KMS-11 (cell line): ENCODE measurements at regions not wholly inside any gene's neighbourhood (a gene's known extent, or its start where the extent isn't known, plus 50 kb on each side); places are given as distances from the start of the nearest gene placed in this dataset.

ENCODE experiments used
- H2AFZ ChIP-seq: fragments of 200-600 bp; sonication (generic); 2 replicates; pipeline ENCODE4 v1.6.1; 2016; ENCODE audit warnings: antibody characterized with exemption, mixed run types, low read depth
- H3K27ac ChIP-seq: fragments of 200-600 bp; sonication (generic); 2 replicates; pipeline ENCODE4 v1.6.1; 2016; ENCODE audit warnings: mild to moderate bottlenecking, mixed run types
- H3K27me3 ChIP-seq: fragments of 200-600 bp; sonication (generic); 2 replicates; pipeline ENCODE4 v1.6.1; 2017; ENCODE audit warnings: mild to moderate bottlenecking, low read depth, mixed run types, moderate library complexity; ENCODE audit not compliant: insufficient read depth
- H3K36me3 ChIP-seq: fragments of 200-600 bp; sonication (generic); 2 replicates; pipeline ENCODE4 v1.6.1; 2017; ENCODE audit warnings: mild to moderate bottlenecking, mixed run types; ENCODE audit not compliant: insufficient read depth
- H3K4me1 ChIP-seq: fragments of 200-600 bp; sonication (generic); 2 replicates; pipeline ENCODE4 v1.6.1; 2016; ENCODE audit warnings: mild to moderate bottlenecking, low read depth, mixed run types; ENCODE audit not compliant: poor library complexity, severe bottlenecking
- H3K4me2 ChIP-seq: fragments of 200-600 bp; sonication (generic); 2 replicates; pipeline ENCODE4 v1.7.0; 2016; ENCODE audit warnings: mild to moderate bottlenecking, mixed run types
- H3K4me3 ChIP-seq: fragments of 200-600 bp; sonication (generic); IDR thresholded peaks from 2 replicates; pipeline ENCODE4 v1.6.1; 2017; ENCODE audit warnings: low read depth, low read length, mixed read lengths; ENCODE audit not compliant: insufficient read depth
- H3K79me2 ChIP-seq: fragments of 200-600 bp; sonication (generic); 2 replicates; pipeline ENCODE4 v1.6.1; 2016; ENCODE audit warnings: low read depth, mixed run types; ENCODE audit not compliant: insufficient read depth
- H3K9ac ChIP-seq: fragments of 200-600 bp; sonication (generic); 2 replicates; pipeline ENCODE4 v1.6.1; 2016; ENCODE audit warnings: mild to moderate bottlenecking, mixed run types
- H4K20me1 ChIP-seq: fragments of 200-600 bp; sonication (generic); 2 replicates; pipeline ENCODE4 v1.6.1; 2016; ENCODE audit warnings: mild to moderate bottlenecking, mixed run types; ENCODE audit not compliant: insufficient read depth
- TF ChIP-seq, protein P1 (sequence below): fragments of 200-600 bp; sonication (generic); conservative IDR thresholded peaks from 2 replicates; pipeline ENCODE4 v1.6.1; 2017; ENCODE audit warnings: low read depth, mild to moderate bottlenecking, antibody characterized with exemption, low read length, moderate library complexity, mixed read lengths

DNA sequence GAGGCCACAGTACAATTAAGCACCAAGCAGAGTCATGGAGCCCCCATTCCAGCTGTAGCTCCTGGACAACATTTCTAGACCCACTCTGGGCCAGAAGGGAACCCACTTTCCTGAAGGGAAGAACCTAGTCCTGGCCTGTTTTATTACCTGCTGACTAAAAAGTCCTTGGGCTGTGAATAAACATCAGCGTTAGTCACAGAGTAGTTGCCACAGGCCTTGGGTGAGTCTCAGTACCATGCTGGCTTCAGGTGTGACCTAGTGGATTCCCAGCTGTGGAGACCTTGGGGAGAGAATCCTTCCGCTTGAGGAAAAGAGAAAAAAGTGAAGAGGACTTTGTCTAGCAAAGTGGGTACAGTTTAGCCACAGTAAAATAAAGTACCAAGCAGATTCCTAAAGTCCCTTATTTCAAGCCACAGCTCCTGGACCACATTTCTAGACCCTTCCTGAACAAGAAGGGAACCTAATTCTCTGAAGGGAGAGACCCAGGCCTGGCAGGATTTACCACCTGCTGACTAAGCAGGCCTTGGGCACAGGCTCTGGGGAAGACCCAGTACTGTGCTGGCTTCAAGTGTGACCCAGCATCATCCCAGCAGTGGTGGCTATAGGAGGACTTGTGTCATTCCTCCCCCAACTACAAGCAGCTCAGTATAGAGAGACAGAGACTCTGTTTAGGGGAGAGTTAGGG, 118.3 kb upstream of the KCNH8 start:
- H2AFZ ChIP-seq: no peak overlapping the region
- H3K4me3 ChIP-seq: no peak overlapping the region
- H3K36me3 ChIP-seq: no peaks in the 10 kb centered on the region
- no peak overlapping the region for H3K4me2 ChIP-seq
- no peaks in the 10 kb centered on the region for H3K27me3 ChIP-seq
- no peaks in the 10 kb centered on the region for H3K4me1 ChIP-seq
- H4K20me1 ChIP-seq: no peaks in the 10 kb centered on the region
- H3K9ac ChIP-seq: no peak overlapping the region
- no peaks in the 10 kb centered on the region for H3K79me2 ChIP-seq
- H3K27ac ChIP-seq: no peak overlapping the region
- TF ChIP-seq, protein P1, sequence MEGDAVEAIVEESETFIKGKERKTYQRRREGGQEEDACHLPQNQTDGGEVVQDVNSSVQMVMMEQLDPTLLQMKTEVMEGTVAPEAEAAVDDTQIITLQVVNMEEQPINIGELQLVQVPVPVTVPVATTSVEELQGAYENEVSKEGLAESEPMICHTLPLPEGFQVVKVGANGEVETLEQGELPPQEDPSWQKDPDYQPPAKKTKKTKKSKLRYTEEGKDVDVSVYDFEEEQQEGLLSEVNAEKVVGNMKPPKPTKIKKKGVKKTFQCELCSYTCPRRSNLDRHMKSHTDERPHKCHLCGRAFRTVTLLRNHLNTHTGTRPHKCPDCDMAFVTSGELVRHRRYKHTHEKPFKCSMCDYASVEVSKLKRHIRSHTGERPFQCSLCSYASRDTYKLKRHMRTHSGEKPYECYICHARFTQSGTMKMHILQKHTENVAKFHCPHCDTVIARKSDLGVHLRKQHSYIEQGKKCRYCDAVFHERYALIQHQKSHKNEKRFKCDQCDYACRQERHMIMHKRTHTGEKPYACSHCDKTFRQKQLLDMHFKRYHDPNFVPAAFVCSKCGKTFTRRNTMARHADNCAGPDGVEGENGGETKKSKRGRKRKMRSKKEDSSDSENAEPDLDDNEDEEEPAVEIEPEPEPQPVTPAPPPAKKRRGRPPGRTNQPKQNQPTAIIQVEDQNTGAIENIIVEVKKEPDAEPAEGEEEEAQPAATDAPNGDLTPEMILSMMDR: no peak

GRCh38 chr3:19025441-19025840, 122.9 kb upstream of the KCNH8 start:
- no peaks in the 10 kb centered on the region for H3K79me2 ChIP-seq
- TF ChIP-seq, protein P1: no peak
- H3K4me2 ChIP-seq: no peak overlapping the region
- H3K4me1 ChIP-seq: no peaks in the 10 kb centered on the region
- no peak overlapping the region for H3K27ac ChIP-seq
- H3K36me3 ChIP-seq: no peaks in the 10 kb centered on the region
- no peak overlapping the region for H3K9ac ChIP-seq
- no peak overlapping the region for H2AFZ ChIP-seq
- H3K27me3 ChIP-seq: no peaks in the 10 kb centered on the region
- no peak overlapping the region for H3K4me3 ChIP-seq
- no peaks in the 10 kb centered on the region for H4K20me1 ChIP-seq

- Histone ChIP-seq H3K27me3 (no peaks in the 10 kb centered on the region), H3K79me2 (no peaks in the 10 kb centered on the region), H3K36me3 (no peaks in the 10 kb centered on the region), H3K9ac (no peak overlapping the region), H3K4me3 (no peak overlapping the region), H3K4me1 (no peaks in the 10 kb centered on the region), H3K27ac (no peak overlapping the region), H2AFZ (no peak overlapping the region), H3K4me2 (no peak overlapping the region), H4K20me1 (no peaks in the 10 kb centered on the region)
- TF ChIP-seq, protein P1: no peak
These were observed 125.8 kb upstream of the KCNH8 start for GRCh38 chr3:19022546-19022945.

- TF ChIP-seq, protein P1: no peak
- H3K4me3 ChIP-seq: no peak overlapping the region
- no peak overlapping the region for H2AFZ ChIP-seq
- no peaks in the 10 kb centered on the region for H3K4me1 ChIP-seq
- no peaks in the 10 kb centered on the region for H4K20me1 ChIP-seq
- no peak overlapping the region for H3K4me2 ChIP-seq
- H3K9ac ChIP-seq: no peak overlapping the region
- H3K36me3 ChIP-seq: no peaks in the 10 kb centered on the region
- no peaks in the 10 kb centered on the region for H3K27me3 ChIP-seq
- H3K27ac ChIP-seq: no peak overlapping the region
- H3K79me2 ChIP-seq: no peaks in the 10 kb centered on the region
These were observed 131.5 kb upstream of the KCNH8 start for GRCh38 chr3:19016851-19017250.
